ENCODE measurements at regions not wholly inside any gene's neighbourhood (a gene's known extent, or its start where the extent isn't known, plus 50 kb on each side); places are given as distances from the start of the nearest gene placed in this dataset.

GRCh38 chr18:7341581-7342337, 110.9 kb downstream of the LRRC30 start:
- H3K36me3 ChIP-seq (ENCODE audit: control insufficient read depth in 4 of 4, insufficient read depth in 4 of 4, low read length in 3 of 4), result no peaks in the 10 kb centered on the region
- H3K27me3 ChIP-seq (replicated peaks in 2 of 5; ENCODE audit: control insufficient read depth in 4 of 5, insufficient read depth in 5 of 5, low read length in 4 of 5), result no peaks in the 10 kb centered on the region
- no peak for DNase-seq
- ChIA-PET POLR2A (no interaction called here), CTCF (interaction anchor here (0.7 to 1.5 kb wide), 2 partner anchors 12 to 18 kb away, joined by 3 to 6 read pairs; no protein-coding TSS in a partner anchor)
- no peak overlapping the region for H3K27ac ChIP-seq (ENCODE audit: insufficient read depth in 1 of 2, low read depth in 1 of 2, low read length in 2 of 2, poor library complexity in 1 of 2, severe bottlenecking in 2 of 2)
- H3K9me3 ChIP-seq (ENCODE audit: control extremely low read depth in 1 of 5, control insufficient read depth in 4 of 5, insufficient read depth in 2 of 5, low read depth in 1 of 5, low read length in 4 of 5), result no peaks in the 10 kb centered on the region
- 86% methylated on average over 2 of the region's 6 CpGs for WGBS (ENCODE audit: insufficient coverage)
- H3K4me3 ChIP-seq (ENCODE audit: control insufficient read depth in 1 of 7, extremely low read depth in 1 of 7, insufficient read depth in 4 of 7, low read depth in 2 of 7, low read length in 6 of 7), result no peak overlapping the region
- no peaks in the 10 kb centered on the region for H3K4me1 ChIP-seq (ENCODE audit: control extremely low read depth in 1 of 4, control insufficient read depth in 4 of 4, insufficient read depth in 4 of 4, low read length in 3 of 4)

- H3K36me3 ChIP-seq (ENCODE audit: control insufficient read depth in 4 of 4, insufficient read depth in 4 of 4, low read length in 3 of 4), result no peaks in the 10 kb centered on the region
- H3K27me3 ChIP-seq (replicated peaks in 2 of 5; ENCODE audit: control insufficient read depth in 4 of 5, insufficient read depth in 5 of 5, low read length in 4 of 5), result no peaks in the 10 kb centered on the region
- H3K4me1 ChIP-seq (ENCODE audit: control extremely low read depth in 1 of 4, control insufficient read depth in 4 of 4, insufficient read depth in 4 of 4, low read length in 3 of 4), result no peaks in the 10 kb centered on the region
- CTCF ChIA-PET, result interaction anchor here (1.2 to 1.5 kb wide), 2 partner anchors 10 to 77 kb away, joined by 4 to 6 read pairs; no protein-coding TSS in a partner anchor
- no peak overlapping the region for H3K27ac ChIP-seq (ENCODE audit: insufficient read depth in 1 of 2, low read depth in 1 of 2, low read length in 2 of 2, poor library complexity in 1 of 2, severe bottlenecking in 2 of 2)
- 85% methylated on average over 4 of the region's 6 CpGs for WGBS (ENCODE audit: insufficient coverage)
- POLR2A ChIA-PET, result no interaction called here
- H3K9me3 ChIP-seq (ENCODE audit: control extremely low read depth in 1 of 5, control insufficient read depth in 4 of 5, insufficient read depth in 2 of 5, low read depth in 1 of 5, low read length in 4 of 5), result no peaks in the 10 kb centered on the region
- H3K4me3 ChIP-seq (ENCODE audit: control insufficient read depth in 1 of 7, extremely low read depth in 1 of 7, insufficient read depth in 4 of 7, low read depth in 2 of 7, low read length in 6 of 7), result no peak overlapping the region
- DNase-seq, result no peak
Observed at GRCh38 chr18:7349181-7349837, 118.4 kb downstream of the LRRC30 start.

GRCh38 chr18:7358989-7359726, 128.3 kb downstream of the LRRC30 start:
- POLR2A ChIA-PET, result no interaction called here
- 63% methylated on average over 7 of the region's 8 CpGs for WGBS (ENCODE audit: insufficient coverage)
- CTCF ChIA-PET, result interaction anchor here (0.7 kb wide), 1 partner anchor 18 kb away, joined by 3 read pairs; no protein-coding TSS in a partner anchor

GRCh38 chr18:7360606-7361170, 129.8 kb downstream of the LRRC30 start:
- Histone ChIP-seq H3K36me3 (ENCODE audit: control insufficient read depth in 4 of 4, insufficient read depth in 4 of 4, low read length in 3 of 4) (no peaks in the 10 kb centered on the region), H3K27ac (ENCODE audit: insufficient read depth in 1 of 2, low read depth in 1 of 2, low read length in 2 of 2, poor library complexity in 1 of 2, severe bottlenecking in 2 of 2) (no peak overlapping the region), H3K27me3 (replicated peaks in 2 of 5; ENCODE audit: control insufficient read depth in 4 of 5, insufficient read depth in 5 of 5, low read length in 4 of 5) (no peaks in the 10 kb centered on the region), H3K4me1 (ENCODE audit: control extremely low read depth in 1 of 4, control insufficient read depth in 4 of 4, insufficient read depth in 4 of 4, low read length in 3 of 4) (peaks cover 0 to 8% (median 0%) of the 10 kb centered on the region in 4 experiments), H3K9me3 (ENCODE audit: control extremely low read depth in 1 of 5, control insufficient read depth in 4 of 5, insufficient read depth in 2 of 5, low read depth in 1 of 5, low read length in 4 of 5) (no peaks in the 10 kb centered on the region), H3K4me3 (ENCODE audit: control insufficient read depth in 1 of 7, extremely low read depth in 1 of 7, insufficient read depth in 4 of 7, low read depth in 2 of 7, low read length in 6 of 7) (no peak overlapping the region)
- WGBS (ENCODE audit: insufficient coverage), result 91% methylated on average over 15 of the region's 23 CpGs
- POLR2A ChIA-PET, result no interaction called here
- CTCF ChIA-PET, result no interaction called here
- DNase-seq, result no peak

More at GRCh38 chr18:7358989-7359726, 128.3 kb downstream of the LRRC30 start:
- no peaks in the 10 kb centered on the region for H3K36me3 ChIP-seq (ENCODE audit: control insufficient read depth in 4 of 4, insufficient read depth in 4 of 4, low read length in 3 of 4)
- no peak for DNase-seq
- H3K27me3 ChIP-seq (replicated peaks in 2 of 5; ENCODE audit: control insufficient read depth in 4 of 5, insufficient read depth in 5 of 5, low read length in 4 of 5), result no peaks in the 10 kb centered on the region
- H3K4me1 ChIP-seq (ENCODE audit: control extremely low read depth in 1 of 4, control insufficient read depth in 4 of 4, insufficient read depth in 4 of 4, low read length in 3 of 4), result peaks cover 0 to 8% (median 0%) of the 10 kb centered on the region in 4 experiments
- H3K9me3 ChIP-seq (ENCODE audit: control extremely low read depth in 1 of 5, control insufficient read depth in 4 of 5, insufficient read depth in 2 of 5, low read depth in 1 of 5, low read length in 4 of 5), result no peaks in the 10 kb centered on the region
- H3K27ac ChIP-seq (ENCODE audit: insufficient read depth in 1 of 2, low read depth in 1 of 2, low read length in 2 of 2, poor library complexity in 1 of 2, severe bottlenecking in 2 of 2), result no peak overlapping the region
- no peak overlapping the region for H3K4me3 ChIP-seq (ENCODE audit: control insufficient read depth in 1 of 7, extremely low read depth in 1 of 7, insufficient read depth in 4 of 7, low read depth in 2 of 7, low read length in 6 of 7)

- H3K27me3 ChIP-seq (replicated peaks in 2 of 5; ENCODE audit: control insufficient read depth in 4 of 5, insufficient read depth in 5 of 5, low read length in 4 of 5), result no peaks in the 10 kb centered on the region
- DNase-seq, result peak in 1 of 3 donors; percentile 21
- H3K4me3 ChIP-seq (ENCODE audit: control insufficient read depth in 1 of 7, extremely low read depth in 1 of 7, insufficient read depth in 4 of 7, low read depth in 2 of 7, low read length in 6 of 7), result no peak overlapping the region
- H3K27ac ChIP-seq (ENCODE audit: insufficient read depth in 1 of 2, low read depth in 1 of 2, low read length in 2 of 2, poor library complexity in 1 of 2, severe bottlenecking in 2 of 2), result no peak overlapping the region
- ChIA-PET CTCF (interaction anchor here (1.7 to 1.8 kb wide), 2 partner anchors 10 to 204 kb away, joined by 4 to 8 read pairs; partner anchors contain the start of gene PTPRM), POLR2A (no interaction called here)
- H3K4me1 ChIP-seq (ENCODE audit: control extremely low read depth in 1 of 4, control insufficient read depth in 4 of 4, insufficient read depth in 4 of 4, low read length in 3 of 4), result peaks cover 0 to 31% (median 18%) of the 10 kb centered on the region in 4 experiments
- no peaks in the 10 kb centered on the region for H3K9me3 ChIP-seq (ENCODE audit: control extremely low read depth in 1 of 5, control insufficient read depth in 4 of 5, insufficient read depth in 2 of 5, low read depth in 1 of 5, low read length in 4 of 5)
- no peaks in the 10 kb centered on the region for H3K36me3 ChIP-seq (ENCODE audit: control insufficient read depth in 4 of 4, insufficient read depth in 4 of 4, low read length in 3 of 4)
- 62% methylated on average over 2 of the region's 5 CpGs for WGBS (ENCODE audit: insufficient coverage)
Observed at GRCh38 chr18:7363338-7363737, 132.4 kb downstream of the LRRC30 start.

GRCh38 chr18:7366597-7366996, 135.7 kb downstream of the LRRC30 start:
- Histone ChIP-seq H3K27me3 (replicated peaks in 2 of 5; ENCODE audit: control insufficient read depth in 4 of 5, insufficient read depth in 5 of 5, low read length in 4 of 5) (no peaks in the 10 kb centered on the region), H3K9me3 (ENCODE audit: control extremely low read depth in 1 of 5, control insufficient read depth in 4 of 5, insufficient read depth in 2 of 5, low read depth in 1 of 5, low read length in 4 of 5) (no peaks in the 10 kb centered on the region), H3K4me1 (ENCODE audit: control extremely low read depth in 1 of 4, control insufficient read depth in 4 of 4, insufficient read depth in 4 of 4, low read length in 3 of 4) (peaks cover 8 to 62% (median 51%) of the 10 kb centered on the region in 4 experiments), H3K4me3 (ENCODE audit: control insufficient read depth in 1 of 7, extremely low read depth in 1 of 7, insufficient read depth in 4 of 7, low read depth in 2 of 7, low read length in 6 of 7) (peak overlapping the region in 1 of 7 experiments; percentile 2), H3K27ac (ENCODE audit: insufficient read depth in 1 of 2, low read depth in 1 of 2, low read length in 2 of 2, poor library complexity in 1 of 2, severe bottlenecking in 2 of 2) (no peak overlapping the region), H3K36me3 (ENCODE audit: control insufficient read depth in 4 of 4, insufficient read depth in 4 of 4, low read length in 3 of 4) (no peaks in the 10 kb centered on the region)
- WGBS (ENCODE audit: insufficient coverage), result 74% methylated on average over 6 of the region's 7 CpGs
- CTCF ChIA-PET, result interaction anchor here (0.7 to 5.0 kb wide), 9 partner anchors 11 to 201 kb away, joined by 3 to 28 read pairs (median 4); partner anchors contain the start of gene PTPRM
- POLR2A ChIA-PET, result no interaction called here
- peak in 1 of 3 donors; percentile 4 for DNase-seq
